GM21786 (cell line): ENCODE measurements at regions not wholly inside any gene's neighbourhood (a gene's known extent, or its start where the extent isn't known, plus 50 kb on each side); places are given as distances from the start of the nearest gene placed in this dataset.

Experiments used
- ATAC-seq: cut with Tn5 transposase; IDR thresholded peaks from one replicate; pipeline ENCODE4 v1.9.1; 2021; ENCODE audit not compliant: unreplicated experiment

GRCh38 chr2:71851094-71851750 is 296.4 kb downstream of the CYP26B1 start:
- no peak for ATAC-seq

GRCh38 chr2:71850306-71850801 is 297.3 kb downstream of the CYP26B1 start:
- ATAC-seq = no peak

GRCh38 chr2:71849607-71850305 is 297.9 kb downstream of the CYP26B1 start:
- no peak for ATAC-seq

GRCh38 chr2:71849111-71849510 is 298.6 kb downstream of the CYP26B1 start:
- no peak for ATAC-seq

GRCh38 chr2:71846669-71847291 is 300.9 kb downstream of the CYP26B1 start:
- ATAC-seq = no peak

- ATAC-seq = no peak
Observed at GRCh38 chr2:71846072-71846471, 301.6 kb downstream of the CYP26B1 start.

GRCh38 chr2:71844967-71845366 is 302.7 kb downstream of the CYP26B1 start:
- no peak for ATAC-seq

- no peak for ATAC-seq
Observed at GRCh38 chr2:71843391-71843850, 304.2 kb downstream of the CYP26B1 start.

GRCh38 chr2:71842744-71843143 is 304.9 kb downstream of the CYP26B1 start:
- no peak for ATAC-seq

- no peak for ATAC-seq
Observed at GRCh38 chr2:71839826-71840225, 307.8 kb downstream of the CYP26B1 start.

- no peak for ATAC-seq
Observed at GRCh38 chr2:71834796-71835195, 312.9 kb downstream of the CYP26B1 start.

GRCh38 chr2:71833855-71834560 is 313.7 kb downstream of the CYP26B1 start:
- ATAC-seq = no peak

GRCh38 chr2:71833272-71833671 is 314.4 kb downstream of the CYP26B1 start:
- no peak for ATAC-seq

GRCh38 chr2:71832844-71833243 is 314.8 kb downstream of the CYP26B1 start:
- ATAC-seq = no peak

- no peak for ATAC-seq
Observed at GRCh38 chr2:71832388-71832787, 315.3 kb downstream of the CYP26B1 start.

GRCh38 chr2:71831193-71831577 is 316.5 kb downstream of the CYP26B1 start:
- no peak for ATAC-seq

GRCh38 chr2:71830497-71831192 is 317.0 kb downstream of the CYP26B1 start:
- ATAC-seq = no peak

GRCh38 chr2:71829008-71829407 is 318.7 kb downstream of the CYP26B1 start:
- no peak for ATAC-seq

- ATAC-seq = no peak
Observed at GRCh38 chr2:71827973-71828372, 319.7 kb downstream of the CYP26B1 start.

- no peak for ATAC-seq
Observed at GRCh38 chr2:71827524-71827901, 320.1 kb downstream of the CYP26B1 start.
